ENCODE measurements at regions not wholly inside any gene's neighbourhood (a gene's known extent, or its start where the extent isn't known, plus 50 kb on each side); places are given as distances from the start of the nearest gene placed in this dataset.
A peak's percentile ranks its signal among the peaks of the same experiment; 100 is the strongest.

GRCh38 chr1:29574871-29575270 is 338.5 kb downstream of the PTPRU start:
- no peaks in the 10 kb centered on the region for H3K9me3 ChIP-seq
- H3K27me3 ChIP-seq, result peaks cover 0 to 36% of the 10 kb centered on the region in 2 donors
- no peak overlapping the region for H3K27ac ChIP-seq
- H3K4me1 ChIP-seq, result no peaks in the 10 kb centered on the region
- no peaks in the 10 kb centered on the region for H3K36me3 ChIP-seq
- no peak overlapping the region for H3K4me3 ChIP-seq
- intact Hi-C loops (cut with DNase I; ENCODE audit: low total_unique reads), result no loop called here
- DNase-seq, result peak in 1 of 2 donors; percentile 15
- TF ChIP-seq, protein P1, sequence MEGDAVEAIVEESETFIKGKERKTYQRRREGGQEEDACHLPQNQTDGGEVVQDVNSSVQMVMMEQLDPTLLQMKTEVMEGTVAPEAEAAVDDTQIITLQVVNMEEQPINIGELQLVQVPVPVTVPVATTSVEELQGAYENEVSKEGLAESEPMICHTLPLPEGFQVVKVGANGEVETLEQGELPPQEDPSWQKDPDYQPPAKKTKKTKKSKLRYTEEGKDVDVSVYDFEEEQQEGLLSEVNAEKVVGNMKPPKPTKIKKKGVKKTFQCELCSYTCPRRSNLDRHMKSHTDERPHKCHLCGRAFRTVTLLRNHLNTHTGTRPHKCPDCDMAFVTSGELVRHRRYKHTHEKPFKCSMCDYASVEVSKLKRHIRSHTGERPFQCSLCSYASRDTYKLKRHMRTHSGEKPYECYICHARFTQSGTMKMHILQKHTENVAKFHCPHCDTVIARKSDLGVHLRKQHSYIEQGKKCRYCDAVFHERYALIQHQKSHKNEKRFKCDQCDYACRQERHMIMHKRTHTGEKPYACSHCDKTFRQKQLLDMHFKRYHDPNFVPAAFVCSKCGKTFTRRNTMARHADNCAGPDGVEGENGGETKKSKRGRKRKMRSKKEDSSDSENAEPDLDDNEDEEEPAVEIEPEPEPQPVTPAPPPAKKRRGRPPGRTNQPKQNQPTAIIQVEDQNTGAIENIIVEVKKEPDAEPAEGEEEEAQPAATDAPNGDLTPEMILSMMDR (IDR thresholded peaks at IDR 0.05), result no peak

DNA sequence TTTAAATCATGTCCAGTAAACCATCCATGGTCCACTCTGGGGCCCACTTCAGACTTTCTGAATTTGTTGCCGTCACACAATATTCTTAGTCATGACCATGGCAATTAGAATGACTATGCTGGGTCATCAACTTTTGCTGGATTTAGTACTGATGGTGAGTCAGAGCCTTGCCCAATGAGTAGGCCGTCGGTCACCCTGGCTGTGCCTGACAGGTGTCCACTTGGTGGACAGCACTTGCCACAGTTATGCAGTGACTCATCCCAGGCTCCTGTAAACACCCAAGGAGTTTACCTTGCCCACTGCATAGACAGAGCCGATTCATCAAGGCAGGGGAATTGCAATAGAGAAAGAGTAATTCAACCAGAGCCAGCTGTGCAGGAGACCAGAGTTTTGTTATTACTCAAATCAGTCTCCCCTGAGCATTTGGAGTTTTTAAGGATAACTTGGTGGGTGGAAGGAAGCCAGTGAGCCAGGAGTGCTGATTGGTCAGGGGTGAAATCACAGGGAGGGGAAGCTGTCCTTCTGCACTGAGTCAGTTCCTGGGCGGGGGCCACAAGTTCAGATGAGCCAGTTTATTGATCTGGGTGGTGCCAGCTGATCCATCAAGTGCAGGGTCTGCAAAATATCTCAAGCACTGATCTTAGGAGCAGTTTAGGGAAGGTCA is 333.8 kb downstream of the PTPRU start:
- H3K27me3 ChIP-seq, result peaks cover 0 to 15% of the 10 kb centered on the region in 2 donors
- no peak overlapping the region for H3K4me3 ChIP-seq
- intact Hi-C loops (cut with DNase I; ENCODE audit: low total_unique reads), result no loop called here
- DNase-seq, result peak in 1 of 2 donors; percentile 24
- no peaks in the 10 kb centered on the region for H3K4me1 ChIP-seq
- no peak overlapping the region for H3K27ac ChIP-seq
- TF ChIP-seq, protein P1 (IDR thresholded peaks at IDR 0.05), result no peak
- no peaks in the 10 kb centered on the region for H3K36me3 ChIP-seq
- H3K9me3 ChIP-seq, result peaks cover 0 to 28% (median 27%) of the 10 kb centered on the region in 3 donors

GRCh38 chr1:29567257-29567656 is 330.9 kb downstream of the PTPRU start:
- TF ChIP-seq, protein P1 (IDR thresholded peaks at IDR 0.05), result no peak
- Histone ChIP-seq H3K4me1 (no peaks in the 10 kb centered on the region), H3K27me3 (peaks cover 0 to 5% of the 10 kb centered on the region in 2 donors), H3K9me3 (peaks cover 0 to 49% (median 28%) of the 10 kb centered on the region in 3 donors), H3K36me3 (no peaks in the 10 kb centered on the region), H3K4me3 (no peak overlapping the region), H3K27ac (no peak overlapping the region)
- intact Hi-C loops (cut with DNase I; ENCODE audit: low total_unique reads), result no loop called here
- DNase-seq, result no peak

- no peak for DNase-seq
- TF ChIP-seq, protein P1 (IDR thresholded peaks at IDR 0.05), result no peak
- intact Hi-C loops (cut with DNase I; ENCODE audit: low total_unique reads), result no loop called here
Measured at GRCh38 chr1:29565490-29565889, 329.2 kb downstream of the PTPRU start.

DNA sequence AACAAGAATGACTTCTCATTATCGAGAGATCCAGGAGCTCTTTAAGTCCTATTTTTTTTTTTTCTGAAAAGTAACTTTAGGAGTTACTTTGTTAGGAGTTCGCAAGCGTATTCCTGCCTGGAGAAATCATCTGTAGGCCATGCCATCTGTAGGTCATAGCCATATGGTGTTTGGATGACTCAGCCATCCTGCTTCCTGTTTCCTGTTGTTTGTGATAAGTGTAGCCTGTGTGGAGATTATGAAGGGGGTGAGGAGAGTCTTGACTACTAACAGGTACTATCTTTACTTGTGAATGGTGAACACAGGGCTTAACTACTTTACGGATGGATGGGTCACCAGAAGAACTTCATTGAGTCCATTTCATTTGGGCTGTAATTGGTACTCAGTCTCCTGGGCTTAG is 327.2 kb downstream of the PTPRU start:
- TF ChIP-seq, protein P1 (IDR thresholded peaks at IDR 0.05), result no peak
- H3K9me3 ChIP-seq, result peaks cover 0 to 49% (median 28%) of the 10 kb centered on the region in 3 donors
- peaks cover 0 to 6% of the 10 kb centered on the region in 2 donors for H3K27me3 ChIP-seq
- no peaks in the 10 kb centered on the region for H3K36me3 ChIP-seq
- H3K4me1 ChIP-seq, result no peaks in the 10 kb centered on the region
- H3K4me3 ChIP-seq, result no peak overlapping the region
- intact Hi-C loops (cut with DNase I; ENCODE audit: low total_unique reads), result no loop called here
- DNase-seq, result no peak
- H3K27ac ChIP-seq, result no peak overlapping the region

More at GRCh38 chr1:29565490-29565889, 329.2 kb downstream of the PTPRU start:
- Histone ChIP-seq H3K4me3 (no peak overlapping the region), H3K36me3 (no peaks in the 10 kb centered on the region), H3K27ac (no peak overlapping the region), H3K4me1 (no peaks in the 10 kb centered on the region), H3K27me3 (peaks cover 0 to 6% of the 10 kb centered on the region in 2 donors), H3K9me3 (peaks cover 0 to 49% (median 28%) of the 10 kb centered on the region in 3 donors)

All from tibial artery (tissue), 4 donors.